ENCODE measurements at regions not wholly inside any gene's neighbourhood (a gene's known extent, or its start where the extent isn't known, plus 50 kb on each side); places are given as distances from the start of the nearest gene placed in this dataset.

- no peak for DNase-seq
Observed at GRCh38 chr2:60318544-60318943, 234.9 kb downstream of the BCL11A start.

- DNase-seq, result no peak
Observed at GRCh38 chr2:60317844-60318243, 235.6 kb downstream of the BCL11A start.

GRCh38 chr2:60317034-60317386, 236.4 kb downstream of the BCL11A start:
- no peak for DNase-seq

- no peak for DNase-seq
Observed at GRCh38 chr2:60316381-60317033, 236.9 kb downstream of the BCL11A start.

GRCh38 chr2:60313470-60314172, 239.8 kb downstream of the BCL11A start:
- DNase-seq, result no peak

GRCh38 chr2:60312618-60313017, 240.8 kb downstream of the BCL11A start:
- peak in 1 of 5 experiments; percentile 80 for DNase-seq

- DNase-seq, result peak in 1 of 5 experiments; percentile 68
Observed at GRCh38 chr2:60311524-60311923, 241.9 kb downstream of the BCL11A start.

GRCh38 chr2:60309941-60310660, 243.4 kb downstream of the BCL11A start:
- DNase-seq, result no peak

GRCh38 chr2:60309336-60309735, 244.1 kb downstream of the BCL11A start:
- DNase-seq, result no peak

- no peak for DNase-seq
Observed at GRCh38 chr2:60306267-60306861, 247.1 kb downstream of the BCL11A start.

GRCh38 chr2:60303680-60304079, 249.8 kb downstream of the BCL11A start:
- no peak for DNase-seq

GRCh38 chr2:60302377-60303126, 250.9 kb downstream of the BCL11A start:
- no peak for DNase-seq

GRCh38 chr2:60301726-60302125, 251.7 kb downstream of the BCL11A start:
- DNase-seq, result no peak

GRCh38 chr2:60299179-60299578, 254.3 kb downstream of the BCL11A start:
- DNase-seq, result no peak

GRCh38 chr2:60298006-60298696, 255.3 kb downstream of the BCL11A start:
- no peak for DNase-seq

- DNase-seq, result no peak
Observed at GRCh38 chr2:60297296-60298005, 256.0 kb downstream of the BCL11A start.

- no peak for DNase-seq
Observed at GRCh38 chr2:60296219-60296955, 257.1 kb downstream of the BCL11A start.

GRCh38 chr2:60295636-60295962, 257.9 kb downstream of the BCL11A start:
- no peak for DNase-seq

GRCh38 chr2:60294901-60295635, 258.4 kb downstream of the BCL11A start:
- no peak for DNase-seq

GRCh38 chr2:60292242-60292641, 261.2 kb downstream of the BCL11A start:
- DNase-seq, result no peak

All from T-helper 2 cell (primary cell).